ENCODE measurements at regions not wholly inside any gene's neighbourhood (a gene's known extent, or its start where the extent isn't known, plus 50 kb on each side); places are given as distances from the start of the nearest gene placed in this dataset.

- ATAC-seq: no peak
- BruUV-seq (replicated peaks): no TSS peak
- H3K4me1 ChIP-seq (ENCODE audit: control insufficient read depth, insufficient read depth, low read length): no peaks in the 10 kb centered on the region
- no peak overlapping the region for H3K27ac ChIP-seq (ENCODE audit: low read length)
- H3K4me3 ChIP-seq (ENCODE audit: low read depth in 2 of 2, low read length in 2 of 2): no peak overlapping the region
- in situ Hi-C loops (cut with HindIII; ENCODE audit: low pct_unique_long_range_greater_than_20kb, low sequenced_read_pairs): no loop called here
- ChIA-PET CTCF (no interaction called here), POLR2A (no interaction called here)
- no peaks in the 10 kb centered on the region for H3K27me3 ChIP-seq (ENCODE audit: control insufficient read depth, insufficient read depth, low read length)
- H3K9me3 ChIP-seq (ENCODE audit: control insufficient read depth, insufficient read depth, low read depth, low read length): no peaks in the 10 kb centered on the region
- intact Hi-C loops (cut with micrococcal nuclease; ENCODE audit: unreplicated experiment): no loop called here
- no peak for DNase-seq (ENCODE audit: low read depth, low spot score)
- TF ChIP-seq SIN3A (IDR thresholded peaks at IDR 0.05; ENCODE audit: borderline replicate concordance, insufficient read depth, low read depth, low read length): no peak
- no peak for TF ChIP-seq CTCF (IDR thresholded peaks at IDR 0.05)
- no peak for TF ChIP-seq REST (IDR thresholded peaks at IDR 0.05; ENCODE audit: insufficient read depth in 1 of 2, low read depth in 2 of 2, low read length in 1 of 2)
- no peak for TF ChIP-seq TCF7L2 (IDR thresholded peaks at IDR 0.05; ENCODE audit: low read depth, low read length)
- no peak for TF ChIP-seq POLR2AphosphoS5 (IDR thresholded peaks at IDR 0.05; ENCODE audit: low read depth, low read length)
- no peaks in the 10 kb centered on the region for H3K36me3 ChIP-seq (ENCODE audit: control insufficient read depth, insufficient read depth, low read length)
These were observed 192.6 kb upstream of the RARB start for GRCh38 chr3:25235466-25235865.

- in situ Hi-C loops (cut with HindIII; ENCODE audit: low pct_unique_long_range_greater_than_20kb, low sequenced_read_pairs) (no loop called here), intact Hi-C loops (cut with micrococcal nuclease; ENCODE audit: unreplicated experiment) (no loop called here)
- no TSS peak for BruUV-seq (replicated peaks)
- Histone ChIP-seq H3K36me3 (ENCODE audit: control insufficient read depth, insufficient read depth, low read length) (no peaks in the 10 kb centered on the region), H3K9me3 (ENCODE audit: control insufficient read depth, insufficient read depth, low read depth, low read length) (no peaks in the 10 kb centered on the region), H3K27me3 (ENCODE audit: control insufficient read depth, insufficient read depth, low read length) (no peaks in the 10 kb centered on the region), H3K4me1 (ENCODE audit: control insufficient read depth, insufficient read depth, low read length) (no peaks in the 10 kb centered on the region), H3K27ac (ENCODE audit: low read length) (no peak overlapping the region), H3K4me3 (ENCODE audit: low read depth in 2 of 2, low read length in 2 of 2) (no peak overlapping the region)
- CTCF ChIA-PET: no interaction called here
- no peak for TF ChIP-seq TCF7L2 (IDR thresholded peaks at IDR 0.05; ENCODE audit: low read depth, low read length)
- TF ChIP-seq SIN3A (IDR thresholded peaks at IDR 0.05; ENCODE audit: borderline replicate concordance, insufficient read depth, low read depth, low read length): no peak
- TF ChIP-seq REST (IDR thresholded peaks at IDR 0.05; ENCODE audit: insufficient read depth in 1 of 2, low read depth in 2 of 2, low read length in 1 of 2): no peak
- TF ChIP-seq CTCF (IDR thresholded peaks at IDR 0.05): no peak
- no peak for TF ChIP-seq POLR2AphosphoS5 (IDR thresholded peaks at IDR 0.05; ENCODE audit: low read depth, low read length)
- ATAC-seq (no peak), DNase-seq (ENCODE audit: low read depth, low spot score) (no peak)
- POLR2A ChIA-PET: no interaction called here
These were observed 190.5 kb upstream of the RARB start for GRCh38 chr3:25237602-25238001.
